Ovary (tissue), 3 donors: ENCODE measurements at regions not wholly inside any gene's neighbourhood (a gene's known extent, or its start where the extent isn't known, plus 50 kb on each side); places are given as distances from the start of the nearest gene placed in this dataset.

ENCODE experiments used
- POLR2A ChIP-seq: fragments of 450-650 bp; IDR thresholded peaks from one replicate; pipeline ENCODE4 v1.6.1; 2017; ENCODE audit warnings: antibody characterized with exemption, mild to moderate bottlenecking, moderate library complexity
- TF ChIP-seq, protein P1 (sequence below), 3 donors: fragments of 450-650 bp in 2 of 3; fragments of 200-600 bp in 1 of 3; IDR thresholded peaks; one replicate each; pipeline versions ENCODE4 v1.5.1 to v1.8.0; 2016 to 2022; ENCODE audit warnings: antibody characterized with exemption in 3 of 3, mild to moderate bottlenecking in 1 of 3
- donor health status: DM: no; HTN: no; CAD: no.

DNA sequence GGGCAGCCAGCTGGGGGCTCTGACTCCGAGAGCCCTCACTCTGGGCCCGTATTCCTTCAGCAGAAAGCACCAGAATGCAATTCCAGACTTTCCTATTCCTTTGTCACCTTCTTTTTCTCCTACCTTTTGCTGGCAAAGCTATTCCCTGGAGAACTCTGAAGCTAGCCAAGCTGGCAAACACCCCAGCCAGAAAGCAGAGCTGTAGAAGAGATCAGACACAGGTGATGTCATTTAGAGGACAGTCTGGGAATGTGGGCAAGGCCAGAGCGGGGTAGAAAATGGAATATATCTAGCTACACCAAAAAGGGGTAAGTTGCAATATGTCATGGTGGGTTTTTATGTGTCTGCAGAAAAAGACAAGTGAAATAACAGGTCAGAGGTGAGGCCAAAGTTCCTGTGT is 205.1 kb downstream of the NXPE2 start:
- TF ChIP-seq, protein P1, sequence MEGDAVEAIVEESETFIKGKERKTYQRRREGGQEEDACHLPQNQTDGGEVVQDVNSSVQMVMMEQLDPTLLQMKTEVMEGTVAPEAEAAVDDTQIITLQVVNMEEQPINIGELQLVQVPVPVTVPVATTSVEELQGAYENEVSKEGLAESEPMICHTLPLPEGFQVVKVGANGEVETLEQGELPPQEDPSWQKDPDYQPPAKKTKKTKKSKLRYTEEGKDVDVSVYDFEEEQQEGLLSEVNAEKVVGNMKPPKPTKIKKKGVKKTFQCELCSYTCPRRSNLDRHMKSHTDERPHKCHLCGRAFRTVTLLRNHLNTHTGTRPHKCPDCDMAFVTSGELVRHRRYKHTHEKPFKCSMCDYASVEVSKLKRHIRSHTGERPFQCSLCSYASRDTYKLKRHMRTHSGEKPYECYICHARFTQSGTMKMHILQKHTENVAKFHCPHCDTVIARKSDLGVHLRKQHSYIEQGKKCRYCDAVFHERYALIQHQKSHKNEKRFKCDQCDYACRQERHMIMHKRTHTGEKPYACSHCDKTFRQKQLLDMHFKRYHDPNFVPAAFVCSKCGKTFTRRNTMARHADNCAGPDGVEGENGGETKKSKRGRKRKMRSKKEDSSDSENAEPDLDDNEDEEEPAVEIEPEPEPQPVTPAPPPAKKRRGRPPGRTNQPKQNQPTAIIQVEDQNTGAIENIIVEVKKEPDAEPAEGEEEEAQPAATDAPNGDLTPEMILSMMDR (IDR thresholded peaks at IDR 0.05), result no peak
- TF ChIP-seq POLR2A, result no peak
